Endometrium (tissue), 2 donors: ENCODE measurements at regions not wholly inside any gene's neighbourhood (a gene's known extent, or its start where the extent isn't known, plus 50 kb on each side); places are given as distances from the start of the nearest gene placed in this dataset.
"Not testable (repeated sequence)": the region's sequence is repeated elsewhere in the genome, so short reads cannot be mapped to it uniquely, and the experiment has no call there.

ENCODE experiments used
- FAIRE-seq: peaks from 2 replicates; lab custom pipeline; 2012; peaks lifted over from hg19 to GRCh38; lab: Jason Lieb, UNC
- donor health status: control.
- donor health status: control.

DNA sequence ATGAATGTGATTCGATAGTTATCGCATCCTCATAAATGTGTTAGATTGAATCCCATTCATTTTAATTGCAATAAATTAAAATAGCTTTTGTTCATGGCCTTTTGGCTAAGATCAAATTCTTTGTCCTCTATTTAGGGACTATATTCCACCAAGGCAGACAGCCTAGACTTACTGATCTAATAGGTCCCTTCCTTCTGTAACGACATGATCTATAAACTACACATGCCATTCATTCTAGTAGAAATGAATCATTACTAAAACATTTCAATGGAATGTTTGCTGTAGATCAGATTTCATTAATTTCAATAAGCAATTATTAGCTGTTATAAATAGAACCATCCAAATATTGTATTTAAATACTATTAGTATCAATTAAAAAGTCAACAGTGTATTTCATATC lies 526.6 kb upstream of the KLHL1 start:
- FAIRE-seq: no peak

DNA sequence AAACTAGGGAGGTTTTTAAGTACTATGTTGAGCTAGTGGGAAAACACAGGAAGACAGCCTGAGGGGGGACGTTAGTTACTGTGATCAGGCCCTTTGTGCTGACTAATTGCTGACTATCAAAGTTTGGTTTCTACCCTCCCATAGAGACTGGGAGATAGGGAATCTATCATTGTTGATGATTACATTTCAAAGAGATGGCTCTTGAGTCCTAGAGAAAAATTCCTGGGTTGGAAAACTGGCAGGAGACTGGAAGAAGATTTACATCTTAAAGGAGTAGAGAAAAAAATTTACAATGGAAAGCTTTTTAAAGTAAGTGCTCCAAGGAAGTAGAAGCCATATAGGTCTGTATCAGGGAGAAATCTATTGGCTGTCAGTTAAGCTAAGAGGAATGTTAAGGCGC lies 522.0 kb upstream of the KLHL1 start:
- FAIRE-seq: no peak

DNA sequence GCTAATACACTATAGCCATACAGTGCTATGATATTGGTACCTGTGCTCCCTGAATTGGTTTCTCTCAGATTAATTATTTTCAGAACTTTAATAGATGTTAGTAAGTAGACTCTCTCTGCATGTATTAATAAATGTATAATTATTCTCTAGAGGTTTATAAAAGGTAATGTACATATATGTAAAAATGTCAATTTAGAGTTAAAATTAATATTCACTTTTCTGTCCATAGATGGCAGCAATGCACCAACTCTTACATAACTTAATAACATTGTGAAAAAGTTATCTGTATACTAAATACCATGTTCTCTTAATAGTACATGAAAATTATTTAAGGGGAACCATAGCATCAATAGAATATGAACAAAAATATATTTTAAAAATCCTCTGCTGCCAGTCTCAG lies 515.0 kb upstream of the KLHL1 start:
- FAIRE-seq: peak; percentile 92

DNA sequence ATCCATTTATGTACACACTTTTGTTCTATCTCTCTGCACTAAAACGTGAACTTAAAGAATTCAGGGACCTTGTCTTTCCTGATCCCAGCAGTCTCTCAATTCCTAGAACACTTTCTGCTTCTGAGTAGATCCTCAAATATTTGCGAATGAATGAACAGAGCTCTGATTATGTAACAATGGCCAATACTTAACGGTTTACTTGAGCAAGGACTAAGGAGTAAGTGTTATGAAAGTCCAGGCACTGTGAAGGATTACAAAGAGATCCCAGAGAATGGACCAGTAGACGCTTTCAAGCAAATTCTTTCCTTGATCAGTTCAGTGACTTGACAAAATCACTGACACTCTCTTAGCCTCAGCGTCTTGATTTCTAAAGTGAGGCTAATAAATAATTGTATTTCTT lies 514.5 kb upstream of the KLHL1 start:
- no peak for FAIRE-seq

DNA sequence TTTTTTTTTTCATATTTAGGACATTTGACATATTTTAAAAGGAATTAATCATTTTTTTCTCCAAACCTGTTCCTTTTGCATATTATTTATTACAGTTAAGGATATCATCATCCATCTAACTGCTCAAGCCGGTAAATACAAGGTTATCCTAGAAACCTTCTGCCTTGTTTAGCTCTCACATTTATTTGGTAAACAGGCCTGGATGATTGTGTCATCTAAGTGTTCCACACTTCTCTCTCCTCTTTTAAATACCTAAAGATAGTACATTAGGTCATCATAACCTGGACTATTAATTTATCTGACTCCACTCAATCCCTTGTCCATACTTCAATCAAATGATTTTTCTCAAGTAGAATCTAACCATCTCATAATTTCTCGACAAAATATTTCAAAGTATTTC lies 511.7 kb upstream of the KLHL1 start:
- no peak for FAIRE-seq

DNA sequence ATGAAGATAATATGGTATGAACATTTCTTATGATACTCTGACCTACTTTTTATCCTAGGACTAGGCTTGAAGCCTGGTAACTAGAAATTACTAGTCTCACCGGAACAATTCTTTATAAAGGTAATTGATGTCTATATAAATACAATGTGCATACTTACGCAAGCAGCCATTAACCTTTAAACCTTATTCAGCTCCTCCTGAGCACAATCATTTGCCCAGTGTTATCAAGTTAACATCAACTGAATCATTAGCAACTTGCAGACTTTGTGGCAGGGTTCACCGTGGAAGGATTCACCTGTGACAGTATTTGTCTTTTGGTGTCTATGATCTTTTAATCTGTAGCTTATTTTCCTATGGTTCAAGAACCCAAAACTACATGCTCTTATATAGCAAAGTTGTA lies 508.6 kb upstream of the KLHL1 start:
- FAIRE-seq: no peak

DNA sequence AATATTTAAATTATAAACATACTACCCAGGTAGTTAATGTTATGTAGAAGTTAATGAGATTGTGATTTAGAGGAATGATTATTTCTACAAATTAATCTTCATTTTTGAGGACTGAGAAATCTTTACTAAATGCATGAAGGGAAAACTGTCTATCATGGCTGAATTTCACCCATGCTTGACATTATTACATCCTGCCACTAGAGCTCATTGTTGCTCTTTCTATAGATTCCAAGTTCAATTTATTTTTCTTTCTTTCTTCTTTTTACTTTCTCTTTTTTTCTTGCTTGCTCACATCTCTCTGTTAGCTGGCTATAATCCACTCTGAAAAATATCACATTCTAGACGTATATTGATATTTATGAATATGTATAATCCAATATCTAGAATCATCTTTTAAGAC lies 505.0 kb upstream of the KLHL1 start:
- peak; percentile 23 for FAIRE-seq

DNA sequence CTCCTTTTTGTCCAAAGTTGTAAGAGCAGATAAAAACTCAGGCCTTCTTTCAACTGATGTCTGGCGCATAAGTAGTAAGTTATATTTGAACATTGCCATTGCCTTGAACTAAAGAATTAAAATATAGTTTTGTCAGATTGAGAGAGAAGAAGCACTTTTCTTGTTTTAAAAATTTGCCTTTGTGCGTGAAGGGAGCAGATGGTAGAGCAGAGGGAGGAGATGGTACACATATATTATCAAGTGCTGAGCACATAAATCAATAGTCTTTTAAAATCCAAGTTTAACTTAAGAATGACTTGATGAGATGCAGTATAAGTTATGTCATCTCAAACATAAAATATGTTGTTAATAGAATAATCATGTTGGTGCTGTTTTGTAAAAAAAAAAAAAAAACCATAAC lies 504.6 kb upstream of the KLHL1 start:
- FAIRE-seq: no peak

DNA sequence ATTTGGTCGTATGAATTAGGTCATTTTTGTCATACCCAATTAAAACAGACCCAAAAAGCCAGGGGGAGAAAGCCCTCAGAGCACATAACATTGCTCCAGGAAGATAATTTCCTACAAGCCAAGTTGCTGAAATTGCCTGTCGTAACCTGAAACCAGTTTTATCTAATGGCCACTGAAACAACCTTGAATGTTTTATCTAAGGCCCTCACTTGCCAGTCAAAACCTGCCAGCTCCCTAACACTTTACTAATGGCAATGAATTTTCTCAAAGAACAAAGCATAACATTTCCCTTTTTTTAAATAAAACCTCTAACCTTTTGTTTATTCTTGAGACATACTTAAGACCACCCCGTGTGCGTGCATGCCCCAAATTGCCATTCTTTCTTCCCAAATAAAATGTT lies 496.2 kb upstream of the KLHL1 start:
- FAIRE-seq: no peak

DNA sequence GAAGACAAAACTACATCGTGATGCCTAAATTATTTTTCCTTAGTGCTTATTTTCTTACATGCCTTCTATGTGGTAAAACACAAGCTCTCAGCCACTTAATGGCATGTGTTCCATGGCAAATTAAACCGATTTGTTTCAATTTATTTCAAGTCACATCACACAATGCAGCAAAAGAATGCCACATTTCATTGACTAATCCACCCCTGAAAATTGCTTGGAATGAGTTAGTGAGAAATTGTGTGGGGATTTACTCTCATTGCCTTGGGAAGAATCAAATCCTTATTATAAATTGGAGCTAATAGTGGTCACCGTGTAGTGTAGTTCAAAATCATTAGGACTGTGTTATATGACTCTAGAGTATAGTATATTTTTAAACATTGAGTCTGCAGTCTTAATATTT lies 485.5 kb upstream of the KLHL1 start:
- FAIRE-seq: no peak

DNA sequence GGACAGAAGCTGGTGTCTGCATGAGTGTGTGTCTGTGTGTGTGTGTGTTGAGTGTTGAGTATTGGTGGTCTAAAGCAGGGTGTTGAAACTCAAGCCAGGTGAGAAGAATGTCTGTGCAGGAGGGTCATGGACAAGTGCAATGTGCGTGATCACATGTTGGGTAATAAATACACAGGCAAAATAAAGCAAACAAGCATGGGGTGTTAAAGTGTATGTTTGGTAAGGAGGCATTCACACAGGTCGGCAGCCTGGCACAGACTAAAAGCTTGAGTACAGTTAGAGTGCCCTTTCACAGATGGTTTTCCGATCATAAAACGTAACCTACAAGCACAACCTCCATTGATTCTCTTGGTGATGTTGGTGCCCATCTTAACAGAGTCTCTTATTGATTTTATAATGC lies 476.9 kb upstream of the KLHL1 start:
- FAIRE-seq: no peak

DNA sequence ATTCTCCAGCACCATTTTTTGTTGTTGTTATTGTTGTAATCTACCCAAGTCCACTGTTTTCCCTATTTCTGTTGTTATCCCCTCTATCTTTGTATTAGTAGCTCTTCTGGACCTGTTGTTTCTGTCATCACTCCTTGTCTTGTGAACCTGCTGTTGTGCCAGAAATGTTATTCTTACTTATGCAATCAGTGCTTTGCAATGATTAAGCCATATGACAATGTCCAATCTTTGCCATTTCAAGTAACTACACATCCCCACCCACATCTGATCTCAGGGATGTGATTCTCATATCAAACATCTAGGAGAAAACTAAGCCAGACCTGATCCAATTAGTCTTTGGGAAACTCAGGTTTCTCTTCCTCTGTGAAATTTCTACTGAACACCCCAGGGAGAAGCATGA lies 472.6 kb upstream of the KLHL1 start:
- no peak for FAIRE-seq

DNA sequence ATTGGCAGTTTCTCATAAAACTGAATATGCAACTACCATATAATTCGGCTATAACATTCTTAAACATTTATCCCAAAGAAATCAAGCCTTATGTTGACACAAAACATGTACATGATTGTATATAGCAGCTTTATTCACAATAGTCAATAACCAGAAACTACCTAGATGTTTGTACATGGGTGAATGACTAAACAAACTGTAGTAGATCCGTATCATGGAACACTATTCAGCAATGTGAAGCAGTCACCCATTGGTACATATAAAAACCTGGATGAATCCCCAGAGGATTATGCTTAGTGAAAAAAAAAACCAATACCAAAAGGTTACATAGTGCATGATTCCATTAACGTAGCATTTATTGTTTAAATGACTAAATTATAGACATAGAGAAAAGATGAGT lies 471.7 kb upstream of the KLHL1 start:
- no peak for FAIRE-seq

DNA sequence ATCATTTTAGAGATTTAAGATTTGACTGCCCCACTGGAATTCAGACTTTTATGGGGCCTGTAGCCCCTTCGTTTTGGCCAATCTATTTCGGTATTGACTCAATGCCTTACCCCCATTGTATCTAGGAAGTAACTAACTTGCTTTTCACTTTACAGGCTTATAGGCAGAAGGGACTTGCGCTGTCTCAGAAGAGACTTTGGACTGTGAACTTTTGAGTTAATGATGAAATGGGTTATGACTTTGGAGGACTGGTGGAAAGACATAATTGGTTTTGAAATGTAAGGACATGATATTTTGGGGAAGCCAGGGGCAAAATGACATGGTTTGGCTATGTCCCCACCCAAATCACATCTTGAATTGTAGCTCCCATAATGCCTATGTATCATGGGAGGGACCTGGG lies 463.0 kb upstream of the KLHL1 start:
- FAIRE-seq: no peak

DNA sequence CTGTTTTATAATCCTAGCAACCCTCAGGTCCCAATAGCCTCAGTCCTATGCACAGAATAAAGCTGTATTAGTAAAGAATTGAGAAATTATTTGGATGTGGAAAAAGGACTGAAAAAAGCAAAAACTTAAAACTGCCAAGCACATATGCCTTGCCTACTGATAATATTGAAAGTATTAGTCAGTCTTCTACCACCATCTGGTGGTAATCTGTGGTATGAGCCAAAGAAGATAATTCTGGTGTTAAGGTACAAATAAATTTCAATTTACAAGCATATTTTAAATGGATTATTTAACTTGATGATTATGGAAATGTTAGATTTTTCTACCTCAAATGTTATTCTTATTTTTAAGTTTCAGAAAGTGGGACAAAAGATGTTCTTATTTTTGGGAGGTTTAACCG lies 460.3 kb upstream of the KLHL1 start:
- peak; percentile 97 for FAIRE-seq

DNA sequence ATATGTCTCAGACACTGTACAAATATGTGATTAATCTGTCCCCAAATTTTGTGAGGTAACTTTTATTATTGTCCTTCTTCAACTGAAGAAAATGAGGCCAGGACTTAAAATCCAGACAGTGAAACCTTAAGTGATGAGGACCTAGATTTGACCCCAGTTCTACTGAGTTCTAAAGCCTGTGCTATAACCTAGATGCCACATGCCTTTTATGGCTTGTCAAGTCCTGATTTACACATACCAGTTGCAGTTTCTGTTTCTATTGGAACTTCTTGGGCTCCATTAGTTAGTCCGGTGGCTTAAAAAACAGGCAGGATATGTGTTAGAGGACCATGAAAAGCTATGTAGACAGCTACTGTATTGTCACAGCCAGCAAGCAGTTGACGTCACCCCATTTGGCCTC lies 436.5 kb upstream of the KLHL1 start:
- FAIRE-seq: no peak

DNA sequence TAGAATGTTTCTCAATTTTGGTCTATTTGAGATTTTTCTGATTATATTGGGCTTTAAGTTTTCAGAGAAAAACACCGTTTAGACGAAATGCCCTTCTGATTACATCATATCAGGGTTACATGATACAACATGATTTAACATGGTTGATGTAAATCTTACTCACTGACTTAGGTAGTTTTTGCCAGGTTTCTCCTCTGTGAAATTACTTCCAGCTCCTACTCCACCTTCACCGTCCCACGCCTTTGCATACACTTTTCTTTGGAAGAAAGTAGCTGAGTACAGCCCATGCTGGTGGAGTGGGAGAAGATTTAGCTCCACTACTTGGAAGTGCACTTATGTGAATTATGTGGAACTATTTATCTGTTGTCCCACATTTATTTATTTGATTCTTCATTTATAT lies 433.2 kb upstream of the KLHL1 start:
- FAIRE-seq: no peak

DNA sequence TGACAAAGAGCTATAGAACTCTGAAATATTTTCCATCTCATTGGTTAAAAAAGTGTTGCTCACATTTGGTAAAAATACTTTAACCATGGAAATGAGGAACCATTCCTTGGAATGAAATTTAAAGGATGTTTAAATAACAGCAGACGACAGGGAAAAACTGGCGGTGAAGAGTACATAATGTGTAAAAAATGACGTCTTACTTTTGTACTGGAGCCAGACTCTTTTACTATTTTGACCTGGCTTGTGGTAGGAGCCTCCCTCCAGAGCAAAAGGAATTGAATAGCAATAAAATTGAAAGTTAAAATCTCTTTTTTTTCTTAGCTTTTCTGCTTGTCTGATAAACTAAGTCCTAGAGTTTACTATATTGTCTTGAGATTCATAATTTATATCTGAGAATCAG lies 426.2 kb upstream of the KLHL1 start:
- FAIRE-seq: peak; percentile 88

DNA sequence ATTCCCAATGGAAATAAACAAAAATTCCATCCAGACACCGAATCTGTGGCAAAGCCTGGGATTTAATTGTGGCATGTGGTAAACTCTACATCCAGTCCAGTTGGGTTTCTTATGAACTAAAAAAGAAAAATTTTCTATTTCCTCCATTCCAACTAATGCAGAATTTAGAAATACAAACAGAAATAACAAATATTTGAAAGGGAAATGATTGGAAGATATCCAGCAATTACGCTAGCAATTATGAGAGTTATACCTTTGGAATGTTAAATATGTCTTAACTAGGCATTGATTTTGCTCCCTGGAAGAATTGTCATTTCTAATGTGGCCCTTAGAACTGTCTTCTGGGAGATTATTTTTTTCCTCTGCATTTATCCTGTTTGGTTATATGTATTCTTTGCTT lies 421.4 kb upstream of the KLHL1 start:
- no peak for FAIRE-seq

DNA sequence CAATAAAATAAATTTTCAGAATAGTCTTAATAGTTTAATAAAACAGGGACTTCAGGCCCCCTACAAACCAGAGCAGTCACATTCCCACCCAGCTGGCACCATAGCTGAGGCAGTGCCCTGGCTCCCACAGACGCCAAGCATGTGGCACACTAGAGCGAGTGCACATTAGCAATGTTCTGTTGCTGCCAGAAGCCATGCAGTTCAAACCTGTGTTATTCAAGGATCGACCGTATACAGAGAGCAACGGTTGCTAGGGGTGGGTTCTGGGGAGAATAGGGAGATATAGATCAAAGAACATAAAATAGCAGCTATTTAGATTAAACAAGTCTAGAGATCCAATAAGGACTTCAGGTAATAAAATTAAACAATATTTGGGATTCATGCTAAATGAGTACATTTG lies 419.3 kb upstream of the KLHL1 start:
- no peak for FAIRE-seq

DNA sequence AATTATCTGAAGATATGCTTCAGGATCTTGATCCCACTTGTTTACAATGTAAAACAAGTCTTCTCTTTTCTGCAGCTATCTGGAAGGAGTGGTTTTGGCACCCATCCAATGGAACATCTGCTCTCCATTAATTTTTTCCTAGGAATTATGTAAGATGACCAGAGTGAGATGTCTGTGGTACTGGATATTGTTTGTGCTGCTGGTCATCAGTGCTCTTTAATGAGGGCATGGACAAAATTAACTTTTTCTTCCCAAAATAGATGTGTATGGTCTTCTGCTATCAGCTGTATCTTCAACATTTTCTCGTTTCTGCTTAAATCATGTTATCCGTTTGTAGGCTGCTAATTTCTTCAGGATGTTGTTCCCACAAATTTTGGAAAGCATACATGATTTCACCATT lies 415.4 kb upstream of the KLHL1 start:
- no peak for FAIRE-seq

DNA sequence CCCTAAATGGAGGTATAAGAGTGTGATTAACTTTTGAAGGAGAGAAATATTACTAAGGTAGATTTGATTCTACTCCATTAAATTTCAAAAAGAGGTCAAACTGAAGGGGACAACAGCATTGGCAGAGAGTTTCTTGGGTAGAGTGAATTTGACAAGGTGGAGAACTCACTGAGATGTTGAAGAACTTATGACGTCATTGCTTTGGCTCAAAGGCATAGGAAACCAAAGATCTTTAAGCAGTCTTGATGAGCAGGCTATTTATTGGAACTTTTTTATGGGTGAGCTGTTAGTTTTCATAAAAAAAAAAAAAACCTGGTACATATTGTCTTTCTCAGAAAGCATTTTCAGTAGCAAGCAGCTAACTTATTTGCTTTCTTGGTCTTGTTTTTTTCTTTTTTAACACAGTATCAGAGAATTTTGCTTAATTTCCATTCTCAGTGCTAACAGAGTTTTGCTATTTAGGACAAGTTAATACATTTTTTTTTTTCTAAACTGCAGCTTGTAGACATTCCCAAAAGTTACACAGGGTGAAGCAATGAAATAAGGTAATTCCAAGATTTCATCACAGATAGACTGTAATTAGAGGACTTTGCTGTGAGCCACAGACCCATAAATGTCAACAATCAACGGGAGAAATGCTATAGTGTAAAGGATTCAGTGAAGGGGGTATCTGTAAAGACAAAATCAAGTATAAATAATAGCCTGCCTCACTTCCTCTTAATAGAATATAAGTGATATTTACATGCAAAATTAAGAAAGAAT lies 412.2 kb upstream of the KLHL1 start:
- no peak for FAIRE-seq

DNA sequence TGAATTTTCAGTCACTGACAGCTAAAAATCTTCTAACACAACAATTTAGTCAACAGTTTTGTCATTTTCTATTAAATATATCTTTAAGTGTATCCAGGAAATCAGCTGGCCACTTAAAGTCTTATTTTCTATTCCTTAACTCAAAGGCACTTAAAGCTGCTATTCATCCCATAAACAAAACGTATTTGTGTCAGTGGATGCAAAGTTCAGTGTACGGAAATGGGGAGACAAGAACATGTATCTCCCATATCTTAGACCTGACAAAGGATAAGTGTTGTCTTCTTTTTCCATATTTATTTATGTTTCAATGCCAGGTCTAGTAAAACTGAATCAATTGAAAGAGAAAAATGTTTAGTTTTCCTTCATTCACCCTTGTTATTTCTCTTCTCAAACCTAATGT lies 409.8 kb upstream of the KLHL1 start:
- no peak for FAIRE-seq

DNA sequence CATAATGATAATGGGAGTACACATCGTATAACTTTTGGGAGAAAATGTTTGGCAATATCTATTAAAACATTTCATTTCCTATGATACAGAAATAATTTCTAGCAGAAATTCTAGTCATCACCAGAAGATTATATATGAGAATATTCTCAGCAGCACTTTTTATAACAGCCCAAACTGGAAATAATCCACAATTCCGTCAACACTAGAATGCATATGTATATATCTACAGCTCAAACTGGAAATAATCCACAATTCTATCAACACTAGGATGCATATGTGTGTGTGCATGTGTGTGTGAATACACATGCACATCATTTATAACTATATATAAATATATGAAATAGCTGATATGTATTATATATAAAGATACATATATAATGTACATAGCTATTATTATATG lies 408.0 kb upstream of the KLHL1 start:
- FAIRE-seq: no peak

DNA sequence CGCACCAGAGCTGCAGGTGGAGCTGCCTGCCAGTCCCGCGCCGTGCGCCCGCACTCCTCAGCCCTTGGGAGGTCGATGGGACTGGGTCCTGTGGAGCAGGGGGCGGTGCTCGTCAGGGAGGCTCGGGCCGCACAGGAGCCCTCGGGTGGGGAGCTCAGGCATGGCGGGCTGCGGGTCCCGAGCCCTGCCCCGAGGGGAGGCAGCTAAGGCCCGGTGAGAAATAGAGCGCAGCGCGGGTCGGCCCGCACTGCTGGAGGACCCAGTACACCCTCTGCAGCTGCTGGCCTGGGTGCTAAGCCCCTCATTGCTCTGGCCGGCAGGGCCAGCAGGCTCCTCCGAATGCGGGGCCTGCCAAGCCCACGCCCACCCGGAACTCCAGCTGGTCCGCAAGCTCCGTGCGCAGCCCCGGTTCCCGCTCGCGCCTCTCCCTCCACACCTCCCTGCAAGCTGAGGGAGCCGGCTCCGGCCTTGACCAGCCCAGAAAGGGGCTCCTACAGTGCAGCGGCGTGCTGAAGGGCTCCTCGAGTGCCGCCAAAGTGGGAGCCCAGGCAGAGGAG lies 403.7 kb upstream of the KLHL1 start:
- FAIRE-seq: not testable (repeated sequence)
